GM20000 (cell line): ENCODE measurements at regions not wholly inside any gene's neighbourhood (a gene's known extent, or its start where the extent isn't known, plus 50 kb on each side); places are given as distances from the start of the nearest gene placed in this dataset.

ENCODE experiments used
- DNase-seq: peaks from one replicate; pipeline ENCODE4 v3.0.0; 2012; ENCODE audit warnings: low spot score
- CTCF ChIP-seq: IDR thresholded peaks from 2 replicates; pipeline ENCODE4 v1.5.1; 2012; ENCODE audit warnings: mild to moderate bottlenecking, control low read depth; ENCODE audit errors: extremely low read depth, missing control alignments

- no peak for DNase-seq
- no peak for TF ChIP-seq CTCF
Observed at GRCh38 chr3:74315291-74315690, 299.2 kb downstream of the CNTN3 start.

GRCh38 chr3:74314696-74315095 lies 299.8 kb downstream of the CNTN3 start:
- DNase-seq = no peak
- no peak for TF ChIP-seq CTCF

GRCh38 chr3:74309716-74310115 lies 304.7 kb downstream of the CNTN3 start:
- no peak for DNase-seq
- TF ChIP-seq CTCF = no peak

- no peak for DNase-seq
Observed at GRCh38 chr3:74304424-74304823, 310.0 kb downstream of the CNTN3 start.

GRCh38 chr3:74303711-74304110 lies 310.7 kb downstream of the CNTN3 start:
- no peak for DNase-seq
- no peak for TF ChIP-seq CTCF

More at GRCh38 chr3:74304424-74304823, 310.0 kb downstream of the CNTN3 start:
- no peak for TF ChIP-seq CTCF

GRCh38 chr3:74302969-74303368 lies 311.5 kb downstream of the CNTN3 start:
- no peak for TF ChIP-seq CTCF
- DNase-seq = no peak

- no peak for TF ChIP-seq CTCF
- no peak for DNase-seq
Observed at GRCh38 chr3:74302281-74302680, 312.2 kb downstream of the CNTN3 start.
